NCI-H1092 treated with DMSO at 0.1 percent for 48 hours (cell line): ENCODE measurements at regions not wholly inside any gene's neighbourhood (a gene's known extent, or its start where the extent isn't known, plus 50 kb on each side); places are given as distances from the start of the nearest gene placed in this dataset.
"Not testable (repeated sequence)": the region's sequence is repeated elsewhere in the genome, so short reads cannot be mapped to it uniquely, and the experiment has no call there.

Experiments used
- DNase-seq: peaks from one replicate; lab custom pipeline; 2025; lab: John Stamatoyannopoulos, UW

DNA sequence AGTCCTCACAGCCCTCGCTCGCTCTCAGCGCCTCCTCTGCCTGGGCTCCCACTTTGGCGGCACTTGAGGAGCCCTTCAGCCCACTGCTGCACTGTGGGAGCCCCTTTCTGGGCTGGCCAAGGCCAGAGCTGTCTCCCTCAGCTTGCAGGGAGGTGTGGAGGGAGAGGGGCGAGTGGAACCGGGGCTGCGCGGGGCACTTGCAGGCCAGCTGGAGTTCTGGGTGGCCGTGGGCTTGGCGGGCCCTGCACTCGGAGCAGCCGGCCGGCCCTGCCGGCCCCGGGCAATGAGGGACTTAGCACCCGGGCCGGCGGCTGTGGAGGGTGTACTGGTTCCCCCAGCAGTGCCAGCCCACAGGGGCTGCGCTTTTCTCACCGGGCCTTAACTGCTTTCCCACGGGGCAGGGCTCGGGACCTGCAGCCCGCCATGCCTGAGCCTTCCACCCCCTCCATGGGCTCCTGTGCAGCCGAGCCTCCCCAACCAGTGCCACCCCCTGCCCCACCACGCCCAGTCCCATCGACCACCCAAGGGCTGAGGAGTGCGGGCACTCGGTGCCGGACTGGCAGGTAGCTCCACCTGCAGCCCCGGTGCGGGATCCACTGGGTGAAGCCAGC is 584.1 kb upstream of the KLF12 start:
- not testable (repeated sequence) for DNase-seq

DNA sequence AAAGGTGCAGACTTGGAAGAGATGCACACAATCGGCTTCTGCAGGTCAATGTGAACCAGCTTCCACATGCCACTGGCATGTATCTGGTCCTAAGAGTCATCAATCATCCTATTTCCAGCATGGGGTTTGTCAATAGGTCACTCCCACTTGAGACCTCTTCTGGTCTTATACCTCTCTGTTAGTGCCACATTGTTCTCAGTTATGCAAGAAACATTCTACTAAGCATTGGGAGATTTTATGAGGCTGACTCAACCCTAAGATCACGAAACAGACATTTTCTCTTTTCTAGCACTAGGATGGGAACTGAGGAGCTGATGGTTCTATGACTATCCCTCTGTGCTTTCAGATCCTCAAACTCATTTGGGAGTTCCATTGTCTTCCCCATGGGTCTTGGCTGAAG is 581.5 kb upstream of the KLF12 start:
- DNase-seq, result no peak

DNA sequence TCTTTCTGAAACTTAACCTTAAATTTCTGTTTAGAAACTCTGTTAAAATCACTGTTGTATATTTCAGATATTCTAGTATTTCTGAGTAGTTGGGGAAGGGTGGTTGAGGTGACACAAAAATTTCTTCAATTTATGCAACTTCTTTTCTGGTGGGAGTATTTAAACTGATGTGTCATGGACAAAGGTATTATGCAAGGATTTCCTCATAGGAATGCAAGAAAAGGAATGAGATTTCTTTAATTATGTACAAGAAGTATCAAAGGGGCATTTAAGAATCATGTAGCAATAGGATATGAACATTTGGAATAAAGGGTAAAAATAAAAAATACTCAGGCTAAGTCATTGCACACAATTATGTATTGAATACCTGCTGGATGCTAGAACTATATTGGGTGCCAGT is 575.8 kb upstream of the KLF12 start:
- no peak for DNase-seq

DNA sequence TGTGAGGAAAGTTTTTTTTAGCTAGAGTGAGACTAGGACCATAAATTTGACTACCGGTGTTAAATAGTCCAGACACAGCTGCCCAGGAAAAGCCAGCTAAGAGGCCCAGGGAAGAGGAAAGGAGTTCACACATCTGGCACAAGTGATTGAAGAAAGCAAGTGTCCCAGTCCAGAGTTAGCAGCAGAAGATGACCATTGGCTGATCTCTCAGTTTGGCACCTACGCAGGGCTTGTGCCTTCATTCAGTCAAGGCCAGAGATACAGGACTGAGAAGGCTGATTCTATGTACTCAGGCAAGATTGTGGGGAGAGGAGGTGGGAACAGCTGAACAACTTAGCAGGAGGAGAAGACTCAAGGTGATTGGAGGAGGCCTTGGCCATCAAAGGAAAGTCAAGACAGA is 575.0 kb upstream of the KLF12 start:
- DNase-seq, result no peak

DNA sequence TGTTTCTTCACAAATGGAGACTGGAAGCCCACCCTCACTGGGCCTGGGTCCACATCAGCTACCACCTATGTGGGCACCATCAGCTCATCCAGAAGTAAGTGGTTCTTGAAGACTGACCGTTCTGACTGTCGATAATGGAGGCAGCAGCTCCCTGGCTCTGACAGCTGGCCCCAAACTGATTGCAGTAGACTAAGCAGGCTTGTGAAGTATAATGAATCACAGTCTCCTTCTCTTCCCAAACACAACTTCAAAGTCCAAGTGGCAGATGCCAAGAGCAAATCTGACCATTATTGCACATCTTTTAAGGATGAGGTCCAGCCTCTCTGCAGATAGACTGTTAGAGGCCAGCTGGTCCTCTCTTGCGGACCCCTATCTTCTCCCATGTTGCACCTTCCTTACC is 574.4 kb upstream of the KLF12 start:
- DNase-seq, result no peak

DNA sequence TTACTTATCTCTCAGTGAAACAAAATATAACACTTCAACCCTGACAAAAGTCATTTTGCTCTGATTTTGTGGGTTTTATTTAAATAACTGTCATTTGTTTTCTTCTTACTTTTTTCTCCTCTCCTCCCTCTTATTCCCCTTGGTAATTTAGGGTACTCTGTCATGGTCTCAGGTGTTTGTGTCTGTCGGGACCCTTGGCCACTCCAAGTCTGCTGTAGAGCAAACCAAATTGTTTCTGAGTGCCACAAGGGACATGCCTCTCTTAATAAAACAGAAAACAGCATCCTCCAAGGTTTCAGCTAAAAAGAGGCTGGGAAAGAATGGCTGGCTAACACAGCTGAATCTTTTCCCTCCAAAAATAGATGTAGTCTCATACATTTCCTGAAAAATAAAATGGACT is 573.1 kb upstream of the KLF12 start:
- DNase-seq, result no peak

DNA sequence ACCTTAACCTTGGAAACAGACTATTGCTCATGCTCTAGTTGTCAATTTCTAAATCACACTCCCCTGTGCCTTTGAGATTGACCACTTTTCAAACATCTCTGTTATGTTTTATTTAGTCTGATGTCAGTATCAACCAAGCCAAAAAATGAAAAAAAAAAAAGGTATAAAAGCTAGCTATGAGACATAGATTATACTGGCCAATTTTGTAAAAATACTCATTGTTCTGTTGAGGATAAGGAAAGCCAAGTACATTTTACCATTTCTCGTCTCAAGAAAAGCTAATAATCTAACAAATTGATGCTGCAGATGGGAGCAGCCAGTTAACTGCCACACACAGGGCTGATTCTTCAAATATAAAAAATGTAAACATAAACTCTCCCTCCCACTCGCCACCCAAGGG is 572.6 kb upstream of the KLF12 start:
- DNase-seq, result no peak

DNA sequence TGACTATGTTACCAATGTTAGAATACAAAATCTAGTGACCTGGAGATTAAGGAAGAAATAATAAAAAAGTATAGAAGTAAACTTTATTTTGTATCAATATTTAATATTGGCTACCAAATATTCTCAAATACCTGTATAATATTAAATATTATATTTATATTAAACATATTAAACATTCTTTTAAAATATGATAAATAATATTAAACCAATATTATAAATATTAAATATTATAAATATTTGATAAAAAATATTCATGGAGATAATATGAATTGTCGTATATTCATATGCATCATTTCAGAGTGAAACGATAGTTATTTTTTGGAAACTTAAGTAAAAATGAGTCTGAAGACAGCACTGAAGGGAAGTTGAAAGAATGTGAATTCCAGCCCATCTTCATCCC is 571.2 kb upstream of the KLF12 start:
- DNase-seq, result no peak

DNA sequence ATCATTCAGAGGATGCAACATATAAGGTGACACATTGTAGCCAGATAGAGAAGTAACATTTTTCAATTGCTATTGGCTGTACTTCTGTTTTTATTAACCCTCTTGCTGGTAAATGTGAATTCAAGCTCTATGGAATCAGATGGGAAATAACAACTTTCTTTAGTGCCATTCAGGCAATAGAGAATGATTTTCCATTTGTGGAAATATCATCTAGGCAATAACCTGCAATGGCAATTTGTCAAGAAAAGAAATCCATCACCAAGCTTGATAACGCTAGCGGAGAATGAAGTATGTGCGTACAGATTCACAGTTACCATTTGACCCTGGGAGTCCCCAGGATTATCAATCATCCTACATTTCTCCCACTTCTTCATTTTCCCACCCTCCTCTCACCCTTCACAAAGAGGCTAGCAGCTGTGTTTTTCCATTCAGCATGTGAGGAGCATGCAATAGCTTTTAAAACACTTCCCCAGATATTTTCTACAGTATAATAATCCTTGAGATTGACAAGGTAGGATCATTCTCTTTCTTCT is 569.7 kb upstream of the KLF12 start:
- DNase-seq, result no peak

DNA sequence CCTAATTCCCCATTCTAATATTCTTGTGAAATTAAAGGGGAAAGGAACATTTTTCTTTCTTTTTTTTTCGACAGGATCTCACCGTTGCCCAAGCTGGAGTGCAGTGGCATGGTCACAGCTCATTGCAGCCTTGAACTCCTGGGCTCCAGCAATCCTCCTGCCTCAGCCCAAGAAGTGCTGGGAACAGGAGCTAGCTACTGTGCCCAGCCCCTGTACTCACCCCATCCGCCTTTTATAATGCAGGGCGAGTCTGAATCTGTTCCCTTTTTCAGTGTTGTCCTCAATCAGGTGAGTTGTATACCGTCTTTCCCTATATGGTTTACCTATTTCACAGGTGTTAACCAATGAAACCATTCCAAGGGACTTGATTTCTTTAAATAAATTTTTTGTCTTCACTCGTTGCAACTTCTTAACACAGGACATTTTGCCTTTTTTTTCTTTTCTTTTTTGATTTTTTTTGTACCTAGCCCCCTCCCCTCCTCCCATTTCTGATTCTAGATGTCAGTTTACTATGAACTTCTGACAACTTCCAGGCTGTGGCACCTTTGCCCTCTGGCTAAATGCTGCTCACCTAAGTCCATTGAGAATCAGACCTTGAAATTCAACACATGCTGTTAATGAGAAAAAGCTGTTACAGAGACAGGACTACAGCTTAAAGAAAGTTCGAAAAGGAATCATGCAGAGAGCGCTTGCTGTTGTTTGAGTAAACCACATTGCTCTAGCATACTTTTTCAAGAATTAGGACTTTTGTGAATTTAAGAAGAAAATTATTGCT is 562.1 kb upstream of the KLF12 start:
- no peak for DNase-seq

DNA sequence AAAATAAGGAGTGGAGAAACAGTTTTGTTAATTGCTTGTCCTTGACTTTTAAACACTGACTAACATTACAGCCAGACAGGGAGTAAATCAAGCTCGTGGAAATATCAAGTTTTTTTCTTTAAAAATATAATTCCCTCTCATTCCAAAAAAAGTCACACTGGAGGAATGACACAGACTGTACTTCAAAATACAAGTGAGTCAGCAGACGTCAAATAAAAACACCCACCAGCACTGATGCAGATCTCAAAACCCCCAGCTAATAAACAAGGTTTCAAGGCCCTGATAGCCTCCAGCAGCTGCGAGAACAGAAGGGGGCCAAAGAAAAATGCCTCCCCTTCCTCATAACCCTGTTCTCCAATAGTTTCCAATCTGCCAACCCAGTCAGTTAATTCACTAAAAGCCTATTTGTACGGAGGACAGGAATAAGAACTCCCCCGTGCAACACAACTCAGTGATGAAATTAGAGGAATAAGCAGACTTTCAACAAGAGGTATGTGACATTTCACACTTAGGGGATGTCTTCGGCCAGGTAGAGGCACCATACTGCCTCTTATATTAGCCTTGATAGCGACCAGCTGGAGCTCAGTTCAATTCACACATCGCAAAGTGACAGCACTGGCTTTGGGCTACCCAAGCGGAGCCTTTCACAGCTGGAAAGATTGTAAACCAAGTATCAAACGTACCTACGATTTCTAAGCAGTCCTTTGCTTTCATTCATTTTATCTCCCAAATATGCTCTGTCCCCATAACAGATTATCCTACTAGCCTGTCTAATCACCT is 561.0 kb upstream of the KLF12 start:
- no peak for DNase-seq

DNA sequence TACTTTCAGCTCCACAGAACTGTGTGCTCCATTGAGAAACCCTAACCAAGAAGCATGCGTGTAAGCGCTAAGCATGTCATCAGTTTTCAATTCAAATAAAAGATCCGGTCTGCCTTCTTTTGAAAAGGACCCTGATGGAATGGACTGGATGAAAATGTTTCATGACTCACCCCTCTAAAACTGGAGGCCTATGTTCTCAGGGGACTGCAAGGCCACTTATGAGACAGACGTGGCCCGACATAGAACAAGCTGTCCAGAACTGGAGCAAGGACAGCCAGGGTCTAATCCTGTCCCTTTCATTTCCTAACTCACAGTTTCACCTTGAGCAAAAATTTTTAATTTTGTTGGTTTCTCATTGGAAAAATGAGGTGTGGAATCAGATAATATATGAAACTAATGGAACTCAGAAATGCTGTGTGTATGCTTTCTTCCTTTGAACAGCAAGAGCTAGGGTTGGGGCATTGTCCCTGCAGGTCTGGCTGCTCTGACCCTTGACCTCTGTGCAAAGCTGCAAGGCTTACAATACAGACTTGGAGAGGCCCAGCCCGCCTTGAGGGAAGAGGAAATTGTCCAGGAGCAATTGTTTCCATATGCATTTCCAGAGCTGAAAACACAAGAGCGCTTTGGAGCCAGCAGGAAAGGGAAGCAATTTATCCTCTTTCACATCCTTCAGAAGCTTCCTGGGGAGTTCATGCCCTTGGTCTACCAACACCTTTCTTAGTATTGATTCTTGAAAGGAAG is 553.4 kb upstream of the KLF12 start:
- DNase-seq, result no peak

DNA sequence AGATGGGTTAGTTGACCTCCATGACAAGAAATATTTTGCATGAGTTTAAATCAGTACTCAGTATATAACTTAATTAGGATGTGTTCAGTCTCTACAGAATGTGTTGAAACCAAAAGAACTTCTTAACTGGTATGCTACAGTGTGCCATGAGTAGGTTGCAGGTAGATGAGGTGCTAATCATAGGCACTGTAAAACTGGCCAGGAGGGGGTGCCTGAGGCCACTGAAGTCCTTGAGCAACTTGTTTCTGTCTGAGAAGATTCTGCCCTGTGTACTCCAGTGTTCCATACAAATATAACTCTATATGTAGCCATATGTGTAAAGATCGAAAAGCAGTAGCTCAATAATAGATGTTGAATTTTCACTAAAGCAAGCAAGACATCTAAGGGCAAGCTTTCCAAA is 549.2 kb upstream of the KLF12 start:
- no peak for DNase-seq

DNA sequence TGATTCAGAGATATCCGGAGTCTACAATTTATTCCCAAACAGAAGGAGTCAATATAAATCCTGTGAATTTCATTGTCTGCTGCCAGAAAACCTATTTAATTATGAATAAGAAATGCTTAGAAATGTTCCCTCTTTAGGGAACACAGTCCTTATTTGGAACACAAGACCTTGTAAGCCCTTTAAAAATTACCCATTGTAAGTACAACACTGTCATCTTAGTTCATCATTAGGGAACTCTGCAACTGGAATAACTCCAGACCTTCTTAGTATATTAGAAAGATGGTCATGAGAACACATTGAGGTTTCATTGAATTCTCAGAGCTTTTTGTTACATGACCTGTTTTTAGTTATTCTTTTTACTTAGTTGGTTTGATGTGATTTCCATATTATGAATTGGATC is 548.5 kb upstream of the KLF12 start:
- no peak for DNase-seq

DNA sequence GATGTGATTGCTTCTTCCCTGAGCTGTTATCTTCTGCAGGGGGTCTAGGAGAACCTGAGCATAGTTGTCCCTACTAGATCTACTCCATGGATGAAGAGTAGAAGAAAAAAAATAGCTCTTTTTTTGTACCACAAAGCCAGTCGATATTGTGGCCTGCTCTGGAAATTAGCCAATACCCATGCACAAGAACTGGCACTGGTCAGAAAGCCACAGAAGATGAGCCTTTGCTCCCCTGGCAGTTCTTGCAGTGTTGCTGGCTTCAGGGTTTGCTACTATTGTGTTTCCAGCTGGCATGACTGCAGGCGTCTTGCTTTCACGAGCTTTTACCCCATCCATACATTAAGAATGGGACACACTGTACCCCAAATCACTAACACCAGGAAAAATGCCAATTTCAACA is 547.7 kb upstream of the KLF12 start:
- no peak for DNase-seq

DNA sequence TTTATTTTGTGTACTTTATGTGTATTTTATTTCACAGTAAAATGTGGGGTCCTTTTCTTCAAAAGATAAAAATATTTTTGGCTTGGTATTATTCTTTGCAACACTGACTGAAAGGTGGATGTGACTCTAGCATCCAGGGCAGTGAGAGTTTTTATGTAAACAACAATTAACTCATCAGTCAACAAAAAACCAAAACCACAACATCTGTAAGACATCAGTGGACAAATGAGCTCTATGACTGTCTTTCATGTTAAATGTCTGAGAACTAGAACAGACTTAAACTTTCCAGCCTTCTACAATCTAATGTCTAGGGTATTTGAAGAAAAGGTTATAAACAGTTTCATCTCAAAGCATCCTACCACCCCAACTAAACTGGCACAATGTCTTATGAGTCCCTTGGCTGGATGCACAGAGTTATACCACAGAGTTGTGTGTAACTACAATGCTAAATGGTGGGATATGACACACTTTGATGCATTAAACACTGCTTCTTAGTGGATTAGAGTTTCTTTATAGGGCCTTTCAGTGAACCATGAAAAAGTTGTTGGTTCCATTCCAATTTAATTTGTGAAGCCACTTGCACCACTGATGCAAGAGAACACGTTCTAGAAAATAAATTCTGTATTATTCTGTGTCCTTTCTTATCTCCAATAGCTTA is 544.2 kb upstream of the KLF12 start:
- DNase-seq, result no peak

DNA sequence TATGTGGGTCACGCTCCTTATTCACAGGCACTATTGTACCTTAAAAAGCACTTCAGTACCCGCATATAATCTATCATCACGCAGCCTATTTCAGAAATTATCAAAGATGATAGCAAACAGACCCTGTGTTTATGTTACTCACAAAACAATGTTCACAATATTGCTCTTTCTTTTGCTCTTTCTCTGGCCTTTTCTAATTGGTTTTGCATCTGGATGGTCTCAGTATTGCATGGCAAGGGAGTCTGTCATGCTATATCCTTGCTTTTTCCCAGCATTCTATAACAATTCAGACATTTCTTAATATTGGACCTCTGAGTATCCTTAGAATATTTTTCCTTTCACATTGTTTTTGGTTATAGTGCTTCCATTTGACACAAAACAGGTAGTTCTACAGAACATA is 541.8 kb upstream of the KLF12 start:
- DNase-seq, result no peak

DNA sequence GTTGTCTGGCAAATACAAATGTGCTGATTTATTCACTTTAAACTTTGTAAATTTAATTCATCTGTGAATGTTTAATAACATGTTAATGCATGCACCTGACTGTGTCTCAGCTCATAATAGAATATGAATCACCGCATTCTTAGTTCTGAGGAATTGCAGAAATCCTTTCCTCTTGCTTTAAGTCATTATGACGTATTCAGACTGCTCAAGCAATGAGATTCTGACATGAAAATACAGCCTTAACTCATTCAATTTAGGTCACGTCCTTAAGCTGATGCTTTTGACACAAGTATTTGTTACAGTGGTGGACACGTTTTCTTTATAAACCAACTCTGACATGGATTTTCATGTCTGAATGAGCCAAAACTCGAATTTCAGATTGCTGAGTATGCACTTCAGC is 541.0 kb upstream of the KLF12 start:
- no peak for DNase-seq

DNA sequence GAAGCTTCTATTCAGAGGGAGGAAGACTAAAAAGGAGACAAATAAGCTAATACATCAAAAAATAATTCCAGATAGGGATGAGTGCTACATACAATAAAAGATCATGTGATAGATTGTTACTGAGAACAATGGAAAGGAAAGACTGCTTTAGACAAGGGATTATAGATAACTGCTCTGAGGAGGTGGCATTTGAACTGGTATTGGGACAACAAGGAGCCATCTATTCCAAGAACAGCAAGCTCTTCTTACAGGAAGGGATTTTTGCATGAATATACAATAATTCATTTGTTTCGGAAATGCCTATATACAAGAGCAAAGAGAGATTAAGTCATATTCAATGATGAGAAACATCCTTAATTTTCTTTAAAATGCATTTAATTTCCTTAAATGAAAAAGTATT is 540.5 kb upstream of the KLF12 start:
- DNase-seq, result no peak

DNA sequence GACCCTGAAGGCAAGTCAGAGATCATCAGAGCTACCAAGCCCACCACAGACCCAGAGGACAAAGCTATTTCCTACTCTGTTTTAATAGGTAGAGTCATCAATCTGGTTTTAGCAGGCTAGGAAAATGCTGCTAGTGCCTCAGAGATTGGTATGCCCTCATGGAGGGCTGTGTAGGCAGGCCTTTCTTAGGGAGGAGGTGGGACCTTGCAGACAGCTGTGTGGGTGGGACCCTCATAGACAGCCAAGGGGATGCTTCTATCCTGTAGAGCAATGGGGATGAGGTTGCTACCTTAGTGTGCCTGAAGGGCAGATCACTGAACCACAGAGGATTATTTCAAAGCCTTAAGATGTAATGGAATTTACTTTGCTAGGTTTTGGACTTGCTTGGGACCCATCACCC is 534.9 kb upstream of the KLF12 start:
- DNase-seq, result no peak

DNA sequence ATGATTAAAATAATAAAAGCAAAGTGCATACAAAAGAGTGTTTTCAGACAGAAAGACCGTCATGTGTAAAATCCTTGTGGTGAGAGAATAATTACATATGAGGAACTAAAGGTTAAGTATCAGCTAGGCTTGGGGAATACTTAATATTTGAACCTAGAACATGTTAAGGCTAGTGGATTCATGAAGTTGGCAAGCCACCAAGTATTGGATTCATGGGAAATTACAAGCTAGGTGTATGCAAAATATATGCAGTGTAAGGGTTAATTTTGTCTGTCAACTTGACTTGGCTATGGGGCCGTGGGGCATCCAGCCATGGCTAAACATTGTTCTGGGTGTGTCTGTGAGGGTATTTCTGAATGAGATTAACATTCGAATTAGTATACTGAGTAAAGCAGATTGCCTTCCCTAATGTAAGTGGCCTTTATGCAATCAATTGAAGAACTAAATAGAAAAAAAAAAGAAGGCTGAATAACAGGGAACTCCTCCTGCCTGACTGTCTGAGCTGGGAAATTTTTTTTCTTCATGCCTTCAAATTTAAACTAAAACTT is 533.5 kb upstream of the KLF12 start:
- no peak for DNase-seq

DNA sequence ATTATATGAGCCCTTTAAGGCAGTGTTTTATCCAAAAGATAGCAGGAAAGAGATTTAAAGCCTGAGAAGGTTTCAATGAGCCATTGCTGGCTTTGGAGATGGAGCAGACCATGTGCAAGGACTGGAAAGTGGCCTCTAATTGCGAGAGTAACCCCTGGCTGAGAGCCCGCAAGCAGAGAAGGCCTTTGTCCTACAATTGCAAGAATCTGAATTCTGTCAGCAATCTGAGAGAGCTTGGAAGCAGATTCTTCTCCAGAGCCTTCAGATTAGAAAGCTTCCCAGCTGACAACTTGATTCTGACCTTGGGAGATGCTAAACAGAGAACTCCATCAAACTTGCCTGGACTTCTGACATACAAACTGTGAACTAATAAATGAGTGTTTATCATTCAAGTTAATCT is 528.7 kb upstream of the KLF12 start:
- no peak for DNase-seq
